Stimulated activated CD4-positive, alpha-beta T cell treated with anti-CD3 and anti-CD28 coated beads, Interleukin-15, amount 100 ng/mL, for 1 hour (primary cell): ENCODE measurements at regions not wholly inside any gene's neighbourhood (a gene's known extent, or its start where the extent isn't known, plus 50 kb on each side); places are given as distances from the start of the nearest gene placed in this dataset.
"Not testable (repeated sequence)": the region's sequence is repeated elsewhere in the genome, so short reads cannot be mapped to it uniquely, and the experiment has no call there.

Source experiments
- DNase-seq, 2 donors: peaks; one replicate each; pipeline ENCODE4 v3.0.0-alpha.2; 2020; ENCODE audit warnings: low read depth in 1 of 2, low spot score in 1 of 2

DNA sequence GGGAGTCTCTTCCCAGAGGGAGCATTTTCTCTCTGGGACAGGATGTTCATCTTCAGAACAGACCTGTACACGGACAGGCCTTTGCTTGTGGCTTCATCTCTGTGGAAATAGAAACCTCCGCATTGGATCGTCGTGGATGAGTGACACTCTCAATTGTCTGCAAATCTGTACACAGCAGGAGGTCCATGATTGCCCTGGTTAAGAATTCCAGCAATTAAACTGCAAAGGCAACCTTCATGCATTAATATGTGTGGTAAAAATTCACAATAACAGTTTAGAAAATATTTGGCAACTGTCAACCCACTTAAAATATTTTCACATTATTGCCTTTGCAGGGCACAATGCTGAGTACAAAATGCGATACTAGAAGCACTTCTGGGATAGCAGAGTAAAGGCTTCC is 149.8 kb upstream of the SFSWAP start:
- no peak for DNase-seq

DNA sequence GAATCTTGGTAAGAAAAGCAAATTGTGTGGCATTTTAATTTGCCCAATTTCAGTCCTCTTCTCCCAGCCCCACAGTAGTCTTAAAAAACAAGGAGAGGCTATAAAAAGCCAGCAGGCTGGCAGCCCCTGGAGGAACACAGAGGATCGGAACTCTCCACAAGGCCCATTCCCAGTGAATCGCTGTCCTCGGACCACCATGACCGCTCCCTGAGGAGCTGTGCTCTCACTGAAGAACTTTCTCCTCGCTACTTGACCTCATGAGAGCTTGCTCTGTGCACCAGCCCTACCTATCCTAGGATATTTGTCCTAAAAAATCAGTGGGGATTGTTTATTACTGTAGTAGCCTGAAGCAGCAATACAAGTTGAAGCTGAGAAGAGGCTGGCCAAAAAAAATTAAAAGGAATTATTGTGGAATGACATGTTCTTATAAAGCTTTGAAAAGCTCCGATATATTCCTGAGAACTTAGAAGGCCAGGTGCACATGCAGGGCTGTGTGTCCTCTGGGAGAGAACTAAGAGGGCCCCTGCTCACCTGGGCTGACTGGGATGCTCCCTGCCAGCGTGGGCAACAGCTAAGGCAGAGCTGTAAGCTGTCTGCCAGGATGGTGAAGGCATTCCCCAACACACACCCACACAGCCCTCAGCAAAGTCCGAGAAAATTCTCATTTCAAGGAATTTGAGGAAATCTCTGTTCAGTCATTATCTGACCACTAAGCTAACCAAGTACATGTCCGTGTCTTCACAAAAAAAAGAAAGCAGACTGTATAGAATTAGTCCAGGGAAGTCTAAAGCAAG is 148.8 kb upstream of the SFSWAP start:
- no peak for DNase-seq

DNA sequence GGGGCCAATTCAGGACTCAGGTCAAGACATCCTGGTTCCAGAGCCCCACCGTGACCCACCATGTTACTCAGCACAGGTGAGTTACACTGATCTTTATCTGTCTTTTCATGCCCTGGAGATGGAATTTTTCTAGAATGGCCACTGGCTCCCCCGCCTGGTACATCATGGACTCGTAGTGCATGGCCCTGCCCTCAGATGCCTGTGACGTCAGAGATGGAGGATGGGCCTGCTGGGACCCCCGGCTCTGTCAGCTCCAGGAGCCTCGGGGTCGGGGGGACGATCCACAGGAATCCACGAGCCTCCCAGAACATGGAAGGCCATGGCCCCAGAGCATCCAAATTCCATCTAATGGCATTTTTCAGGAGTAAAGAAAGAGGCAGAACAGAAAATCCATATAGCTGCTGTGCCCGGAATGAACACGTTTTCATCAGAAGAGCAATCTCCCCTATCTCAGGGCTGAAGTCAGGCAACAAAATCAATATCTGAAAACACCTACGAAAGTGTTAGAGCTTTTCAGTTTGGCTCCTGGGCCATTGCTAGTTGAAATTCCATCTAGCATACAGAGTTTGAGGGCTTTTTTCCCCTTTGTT is 146.7 kb upstream of the SFSWAP start:
- DNase-seq, result not testable (repeated sequence)

DNA sequence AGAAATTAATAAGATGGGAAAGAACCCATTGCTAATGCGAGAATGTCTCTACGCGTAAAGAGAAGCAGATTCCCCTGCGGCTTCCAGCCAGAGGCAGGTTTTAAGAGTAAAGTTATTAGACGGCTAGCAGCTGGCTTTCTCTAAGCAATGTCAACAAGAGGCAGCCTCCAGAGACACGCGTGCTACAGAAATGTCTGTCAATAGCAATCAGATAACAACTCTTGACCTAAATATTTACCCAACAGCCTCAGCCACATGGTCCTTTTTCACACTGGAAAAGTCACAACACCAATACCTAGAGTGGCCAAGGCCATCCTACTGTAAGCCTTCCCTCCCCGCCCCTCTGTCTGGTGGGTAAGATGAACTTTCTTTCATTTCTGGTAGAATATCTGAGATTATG is 146.0 kb upstream of the SFSWAP start:
- no peak for DNase-seq

DNA sequence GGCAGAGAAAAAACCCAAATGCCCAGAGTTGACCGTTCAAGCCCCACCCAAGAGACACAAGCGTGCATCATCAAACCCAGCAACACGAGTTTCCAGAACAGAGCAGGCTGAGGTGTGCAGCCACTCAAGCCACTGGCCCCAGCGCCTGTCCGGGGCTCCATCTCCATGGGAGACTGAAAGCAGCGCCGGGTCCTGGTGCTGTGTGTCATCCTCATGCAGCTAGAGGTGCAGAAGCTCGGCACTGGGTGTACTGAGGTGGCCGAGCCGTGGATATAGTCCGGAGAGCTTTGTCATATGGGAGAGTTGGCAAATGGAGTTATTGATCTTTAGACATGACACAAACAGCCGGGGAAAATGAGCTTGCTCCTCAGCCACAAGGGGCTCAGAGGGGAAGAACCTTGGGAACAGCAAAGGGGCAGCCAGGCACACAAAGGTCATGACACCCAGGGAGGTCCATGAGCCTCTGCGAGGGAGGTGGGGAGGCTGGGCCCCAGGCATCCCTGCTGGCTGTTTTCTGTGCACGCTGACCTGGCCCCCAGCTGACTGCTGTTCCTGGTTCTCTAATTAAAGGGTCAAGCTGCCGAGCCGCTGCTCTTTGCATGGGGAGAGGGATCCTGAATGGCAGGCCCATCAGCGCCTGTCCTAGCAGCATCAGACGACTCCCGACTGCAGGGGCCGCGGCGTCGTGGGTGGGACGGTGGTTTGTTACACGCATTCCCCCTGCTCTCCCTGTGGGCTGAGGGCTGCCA is 145.4 kb upstream of the SFSWAP start:
- DNase-seq, result no peak

DNA sequence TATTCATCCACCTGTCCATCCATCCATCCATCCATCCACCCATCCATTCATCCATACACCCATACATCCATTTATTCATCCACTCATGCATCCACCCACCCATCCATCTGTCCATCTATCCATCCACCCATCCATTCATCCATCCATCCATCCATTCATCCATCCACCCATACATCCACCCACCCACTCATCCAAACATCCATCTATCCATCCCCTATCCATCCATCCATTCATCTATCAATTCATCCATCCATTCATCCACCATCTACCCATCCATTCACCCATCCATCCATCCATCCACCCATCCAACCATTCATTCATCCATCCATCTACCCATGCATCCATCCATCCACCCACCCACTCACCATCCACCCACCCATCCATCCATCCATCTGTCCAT is 142.6 kb upstream of the SFSWAP start:
- no peak for DNase-seq

DNA sequence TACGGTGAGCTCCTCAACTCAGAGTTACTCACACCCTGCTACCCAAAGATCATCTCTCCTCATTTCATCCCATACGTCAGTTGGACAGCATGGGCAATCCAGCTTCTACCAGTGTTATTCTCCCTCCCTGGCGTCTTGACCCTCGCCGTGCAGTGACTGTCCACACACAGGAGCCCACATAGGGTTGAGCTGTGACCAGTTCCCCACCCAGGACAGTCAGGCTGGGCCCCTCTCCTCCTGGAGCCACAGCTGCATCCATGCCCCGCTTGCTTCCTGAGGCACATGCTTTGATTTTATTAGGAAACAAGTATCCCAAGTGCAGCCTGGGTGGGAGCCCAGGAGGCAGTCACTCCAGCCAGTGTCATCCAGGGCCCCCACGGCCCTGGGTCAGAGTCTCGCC is 140.3 kb upstream of the SFSWAP start:
- DNase-seq, result no peak

DNA sequence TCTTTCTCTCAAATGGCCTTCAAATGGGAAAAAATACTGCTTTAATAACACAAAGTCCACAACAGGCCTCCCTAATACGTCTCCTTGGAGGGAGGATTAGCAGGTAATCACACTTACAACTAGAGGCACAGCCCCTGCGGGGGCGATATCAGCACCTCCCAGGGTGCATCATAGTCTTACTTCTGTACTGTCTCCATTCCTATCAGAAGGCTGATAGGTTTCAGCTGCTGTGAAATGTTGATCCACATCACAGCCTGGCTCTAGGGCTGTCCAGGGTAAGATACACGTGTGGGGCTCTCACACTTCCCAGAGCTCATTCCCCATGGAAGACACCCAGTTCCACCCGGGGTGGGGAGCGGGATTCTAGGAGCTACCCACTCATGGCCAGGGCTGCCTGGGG is 139.1 kb upstream of the SFSWAP start:
- DNase-seq, result no peak

DNA sequence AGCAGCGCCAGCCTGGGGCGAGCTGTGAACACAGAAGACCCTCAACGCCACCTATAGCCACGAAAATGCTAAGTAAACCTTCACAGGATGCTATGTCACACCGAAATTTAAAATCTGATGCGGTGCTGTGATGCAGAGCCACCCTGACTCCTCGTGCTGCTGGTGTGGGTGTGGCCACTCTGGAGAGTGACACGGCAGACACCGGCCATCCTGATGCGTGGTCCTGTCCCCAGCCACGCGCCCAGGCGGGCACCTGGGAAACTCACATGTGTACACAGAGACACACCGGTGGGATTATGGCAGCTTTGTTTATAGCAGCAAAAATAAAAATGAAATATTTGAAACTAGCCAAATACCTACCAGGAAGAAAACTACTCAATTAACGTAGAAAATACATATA is 138.3 kb upstream of the SFSWAP start:
- no peak for DNase-seq

DNA sequence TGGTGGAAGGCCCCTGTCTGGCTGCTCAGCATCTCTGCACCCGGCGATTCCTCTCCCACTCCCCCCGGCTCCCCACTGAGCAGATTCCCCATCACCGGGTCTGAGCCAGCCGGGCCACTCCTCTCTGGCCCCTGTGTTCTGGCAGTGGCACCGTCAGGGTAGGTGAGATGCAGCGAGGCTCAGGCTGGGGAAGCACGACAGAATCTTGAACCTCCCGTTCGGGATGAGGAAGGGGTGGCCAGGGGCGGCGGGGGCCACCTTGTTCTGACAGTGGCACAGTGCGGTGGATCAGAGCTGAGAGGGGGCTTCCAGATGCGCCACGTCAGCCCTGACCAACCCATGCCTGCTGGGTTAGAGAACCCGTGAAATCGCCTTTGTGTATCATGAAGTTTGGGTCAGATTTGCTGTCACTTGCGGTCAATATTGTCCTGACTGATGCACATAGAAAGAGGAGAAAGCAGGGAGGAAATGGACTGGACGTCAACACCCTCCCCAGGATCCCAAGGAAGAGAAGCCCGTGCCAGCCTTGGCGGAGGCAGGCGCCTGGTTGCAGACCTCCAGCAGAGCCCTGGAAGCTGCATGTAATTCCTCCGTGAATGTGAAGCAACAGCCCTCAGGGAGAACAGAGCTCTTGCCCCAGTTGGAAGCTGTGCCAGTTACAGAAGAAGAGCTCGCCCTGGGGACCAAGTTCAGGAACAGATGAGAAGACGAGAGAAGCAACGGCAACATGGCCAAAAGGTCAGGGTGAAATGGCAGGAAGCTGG is 137.1 kb upstream of the SFSWAP start:
- no peak for DNase-seq

DNA sequence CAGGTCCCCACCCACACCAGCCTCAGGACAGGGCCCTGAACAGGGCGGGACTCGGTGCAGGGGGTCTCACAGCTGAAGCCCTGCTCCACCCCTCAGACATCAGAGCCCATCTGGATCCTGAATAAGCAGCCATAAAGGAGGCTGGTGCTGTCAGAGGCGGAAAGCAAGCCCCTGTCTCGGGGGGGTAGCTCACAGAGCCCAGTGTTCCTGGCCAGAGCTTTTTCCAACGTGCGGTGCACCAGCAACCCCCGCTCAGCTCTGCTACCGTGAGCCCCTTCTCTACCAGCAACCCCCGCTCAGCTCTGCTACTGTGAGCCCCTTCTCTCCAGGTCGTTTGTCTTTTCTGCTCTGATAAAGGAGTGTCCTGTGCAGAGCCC is 136.5 kb upstream of the SFSWAP start:
- DNase-seq, result no peak

DNA sequence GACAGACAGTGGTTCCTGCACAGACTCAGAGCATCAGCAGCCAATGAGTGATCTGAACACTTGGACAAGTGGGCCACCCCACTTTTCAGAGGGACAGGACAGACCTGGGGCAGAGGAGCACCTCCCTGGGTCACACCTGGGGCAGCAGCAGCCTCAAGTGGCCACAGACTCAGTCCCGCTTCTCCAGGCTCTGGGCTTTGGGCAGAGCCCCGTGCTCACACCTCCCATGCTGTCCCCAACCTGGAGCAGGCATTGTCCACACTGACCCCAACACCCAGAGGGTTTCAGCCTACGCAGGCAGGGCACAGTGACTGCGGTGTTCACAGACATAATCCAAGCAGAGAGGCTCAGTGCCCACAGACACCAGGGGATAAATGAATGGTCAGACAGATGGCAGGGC is 135.5 kb upstream of the SFSWAP start:
- no peak for DNase-seq

DNA sequence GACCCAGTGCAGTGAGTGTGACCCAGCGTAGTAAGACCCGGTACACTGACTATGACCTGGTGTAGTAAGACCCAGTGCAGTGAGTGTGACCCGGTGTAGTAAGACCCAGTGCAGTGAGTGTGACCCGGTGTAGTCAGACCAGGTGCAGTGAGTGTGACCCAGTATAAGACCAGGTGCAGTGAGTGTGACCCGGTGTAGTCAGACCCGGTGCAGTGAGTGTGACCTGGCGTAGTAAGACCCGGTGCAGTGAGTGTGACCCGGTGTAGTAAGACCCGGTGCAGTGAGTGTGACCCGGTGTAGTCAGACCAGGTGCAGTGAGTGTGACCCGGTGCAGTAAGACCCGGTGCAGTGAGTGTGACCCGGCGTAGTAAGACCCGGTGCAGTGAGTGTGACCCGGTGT is 134.2 kb upstream of the SFSWAP start:
- DNase-seq, result not testable (repeated sequence)

DNA sequence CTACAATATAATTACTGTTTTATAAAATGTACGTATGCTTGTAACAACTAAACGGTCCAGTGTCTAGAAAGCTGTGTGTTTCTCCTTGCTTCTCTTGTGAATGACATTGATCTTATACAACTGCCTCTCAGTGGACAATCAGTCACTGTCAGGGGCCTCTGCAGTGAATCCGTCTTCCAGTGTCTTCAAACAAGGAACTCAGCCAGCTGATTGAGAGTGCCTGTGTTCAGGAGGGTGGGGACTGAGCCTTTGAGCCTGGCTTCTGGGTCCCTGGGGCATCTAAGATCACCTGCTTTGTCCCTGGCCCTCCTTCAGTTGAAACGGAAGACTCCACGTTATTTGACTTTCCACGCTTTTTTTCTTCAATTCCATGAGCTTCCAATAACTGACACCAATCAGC is 133.1 kb upstream of the SFSWAP start:
- DNase-seq, result no peak

DNA sequence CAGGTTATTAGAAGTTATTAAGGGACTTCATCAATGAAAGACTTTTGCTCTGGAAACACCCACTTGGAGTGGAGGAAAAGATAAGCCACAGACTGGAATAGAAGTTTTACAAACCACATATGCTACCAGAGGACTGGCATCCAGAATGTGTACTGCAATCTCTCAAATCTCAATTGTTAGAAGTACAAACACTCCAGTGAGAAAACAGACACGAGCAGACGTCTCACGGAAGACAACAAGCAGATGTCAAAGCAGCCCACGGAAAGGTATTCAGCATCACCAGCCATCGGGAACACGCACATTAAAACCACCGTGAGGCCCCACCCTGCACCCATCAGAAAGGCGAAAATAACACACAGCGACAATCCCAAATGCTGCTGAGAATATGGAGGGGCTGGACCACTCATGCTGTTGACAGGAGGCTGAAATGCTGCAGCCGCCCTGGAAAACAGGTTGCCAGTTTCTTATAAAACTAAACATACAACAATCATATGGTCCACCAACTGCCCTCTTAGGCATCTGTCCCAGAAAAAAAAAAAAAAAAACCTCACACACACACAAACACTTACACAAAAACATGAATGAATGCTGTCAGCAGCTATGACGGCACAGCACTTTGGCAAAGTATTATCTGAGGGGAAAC is 131.9 kb upstream of the SFSWAP start:
- DNase-seq, result no peak

DNA sequence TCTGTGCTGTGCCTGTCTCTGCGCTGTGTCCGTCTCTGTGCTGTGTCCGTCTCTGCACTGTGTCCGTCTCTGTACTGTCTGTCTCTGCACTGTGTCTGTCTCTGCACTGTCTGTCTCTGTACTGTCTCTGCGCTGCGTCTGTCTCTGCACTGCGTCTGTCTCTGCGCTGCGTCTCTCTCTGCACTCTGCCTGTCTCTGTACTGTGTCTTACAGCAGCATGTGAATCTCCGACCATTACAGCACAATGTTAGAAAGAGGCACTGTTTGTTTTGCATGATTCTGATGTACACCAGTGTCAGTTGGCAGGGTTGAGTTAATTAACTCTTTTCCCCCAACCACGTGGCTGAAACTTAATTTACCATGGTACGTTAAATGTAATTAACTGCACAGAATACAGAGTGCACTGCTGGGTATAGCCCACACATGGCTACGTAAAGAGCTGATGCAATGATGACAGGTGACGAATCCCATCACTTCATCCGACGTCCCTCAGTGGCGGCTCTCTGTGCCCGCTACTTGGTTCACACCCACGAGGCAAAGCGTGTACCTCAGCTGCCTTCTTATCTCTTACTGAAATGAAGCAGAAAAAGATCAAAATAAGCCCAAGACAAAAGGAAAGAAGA is 127.7 kb upstream of the SFSWAP start:
- DNase-seq, result no peak

DNA sequence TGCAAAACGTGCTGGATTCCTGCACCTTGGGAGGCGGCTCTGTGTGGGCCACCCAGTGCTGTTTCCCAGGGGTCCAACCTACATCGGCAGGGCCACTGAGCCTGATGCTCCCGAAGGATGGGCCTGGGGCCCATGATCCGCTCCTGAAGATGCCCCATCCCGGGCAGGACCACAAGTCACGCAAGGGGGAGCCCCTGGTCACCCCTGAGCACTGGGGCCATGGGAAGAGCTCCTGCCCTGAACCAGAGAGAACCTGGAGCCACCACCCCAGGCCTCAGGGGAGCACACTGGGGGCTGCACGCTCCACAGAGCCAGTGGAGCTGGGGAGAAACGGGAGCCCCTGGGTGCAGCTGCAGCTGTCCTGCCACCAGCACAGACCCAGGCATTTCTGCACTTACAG is 124.6 kb upstream of the SFSWAP start:
- DNase-seq, result no peak

DNA sequence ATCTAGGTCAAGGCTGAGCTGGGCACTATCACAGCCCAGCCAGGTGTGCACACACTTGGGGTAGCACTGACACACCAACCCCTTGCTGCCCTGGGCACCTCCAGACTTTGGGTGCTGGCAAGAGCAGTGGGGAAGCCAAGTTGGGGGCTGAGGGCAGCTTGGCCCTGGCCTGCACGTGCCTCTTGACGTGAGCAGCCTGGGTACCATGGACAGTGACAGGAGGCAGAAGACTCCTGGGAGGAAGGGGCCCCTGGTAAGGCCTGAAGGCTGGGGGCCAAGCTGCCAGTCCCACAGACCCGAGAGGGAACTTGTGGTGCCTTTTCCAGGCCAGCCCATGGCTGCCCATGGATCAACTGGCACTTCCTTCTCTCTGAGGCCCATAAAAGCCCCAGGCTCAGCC is 124.1 kb upstream of the SFSWAP start:
- DNase-seq, result no peak

DNA sequence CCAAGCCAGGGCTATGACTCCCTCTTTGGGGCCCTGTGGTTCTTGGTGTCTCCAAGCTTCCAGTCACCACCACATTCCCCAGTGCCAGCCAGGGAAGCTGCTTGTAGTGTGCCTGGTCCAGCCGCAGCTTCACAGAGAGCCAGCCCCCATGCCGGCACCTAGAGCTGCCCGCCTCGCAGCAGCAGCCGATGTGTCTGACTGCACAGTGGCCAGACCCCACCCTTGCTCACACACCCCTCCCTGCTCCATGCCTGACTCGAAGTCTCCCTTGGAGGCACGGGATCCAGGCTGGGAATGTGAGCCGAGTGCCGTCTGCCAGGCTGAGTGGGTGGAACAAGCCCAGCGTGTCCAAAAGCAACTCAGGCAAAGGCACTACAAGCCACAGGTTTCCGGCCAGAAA is 123.3 kb upstream of the SFSWAP start:
- no peak for DNase-seq

DNA sequence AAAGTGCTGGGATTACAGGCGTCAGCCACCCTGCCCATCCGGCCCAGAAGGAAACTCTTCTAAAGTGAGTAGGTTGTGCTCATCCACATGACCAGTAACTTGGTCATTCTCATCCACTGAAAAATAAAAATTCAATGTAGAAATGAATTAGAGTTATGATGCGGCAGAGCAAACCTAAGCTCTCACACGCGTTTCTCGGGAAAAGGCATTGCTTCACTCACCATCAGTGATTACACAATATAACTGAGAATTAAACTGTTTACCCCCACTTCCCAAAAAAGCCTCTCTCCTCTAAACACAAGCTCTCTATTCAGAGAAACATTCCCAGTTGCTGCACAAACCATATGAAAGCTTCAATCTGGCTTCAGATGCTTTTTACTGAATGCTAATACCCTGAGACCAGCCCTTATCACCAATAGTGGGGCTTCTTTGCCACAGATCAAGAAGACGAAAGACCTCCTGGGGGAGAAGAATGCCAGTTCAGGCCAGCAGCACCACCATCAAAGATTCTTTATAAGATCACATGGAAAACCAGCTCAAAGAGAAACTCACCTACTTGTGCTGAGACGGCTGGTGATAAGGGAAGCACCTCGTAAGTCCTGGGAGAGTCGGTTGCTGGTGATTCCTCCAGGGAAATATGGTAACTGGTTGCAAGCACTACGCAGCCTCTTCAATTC is 121.5 kb upstream of the SFSWAP start:
- DNase-seq, result no peak
